ENCODE measurements at regions not wholly inside any gene's neighbourhood (a gene's known extent, or its start where the extent isn't known, plus 50 kb on each side); places are given as distances from the start of the nearest gene placed in this dataset.

- TF ChIP-seq CTCF (conservative IDR thresholded peaks at IDR 0.05; ENCODE audit: low read depth, low read length), result no peak
These were observed 157.8 kb downstream of the SAMD5 start for GRCh38 chr6:147666255-147666654.

GRCh38 chr6:147667082-147667481 lies 158.6 kb downstream of the SAMD5 start:
- no peak for DNase-seq (ENCODE audit: low read depth)
- no peak overlapping the region for H3K4me3 ChIP-seq (ENCODE audit: low read length)
- no peak for TF ChIP-seq CTCF (conservative IDR thresholded peaks at IDR 0.05; ENCODE audit: low read depth, low read length)

More at GRCh38 chr6:147666255-147666654, 157.8 kb downstream of the SAMD5 start:
- no peak overlapping the region for H3K4me3 ChIP-seq (ENCODE audit: low read length)
- DNase-seq (ENCODE audit: low read depth), result no peak

- no peak for TF ChIP-seq CTCF (conservative IDR thresholded peaks at IDR 0.05; ENCODE audit: low read depth, low read length)
- DNase-seq (ENCODE audit: low read depth), result no peak
- no peak overlapping the region for H3K4me3 ChIP-seq (ENCODE audit: low read length)
These were observed 165.6 kb downstream of the SAMD5 start for GRCh38 chr6:147674099-147674498.

GRCh38 chr6:147674794-147675193 lies 166.3 kb downstream of the SAMD5 start:
- H3K4me3 ChIP-seq (ENCODE audit: low read length), result no peak overlapping the region
- no peak for DNase-seq (ENCODE audit: low read depth)
- TF ChIP-seq CTCF (conservative IDR thresholded peaks at IDR 0.05; ENCODE audit: low read depth, low read length), result no peak

- no peak for DNase-seq (ENCODE audit: low read depth)
- no peak for TF ChIP-seq CTCF (conservative IDR thresholded peaks at IDR 0.05; ENCODE audit: low read depth, low read length)
- no peak overlapping the region for H3K4me3 ChIP-seq (ENCODE audit: low read length)
These were observed 166.8 kb downstream of the SAMD5 start for GRCh38 chr6:147675281-147675680.

- no peak for DNase-seq (ENCODE audit: low read depth)
- no peak overlapping the region for H3K4me3 ChIP-seq (ENCODE audit: low read length)
- TF ChIP-seq CTCF (conservative IDR thresholded peaks at IDR 0.05; ENCODE audit: low read depth, low read length), result no peak
These were observed 168.2 kb downstream of the SAMD5 start for GRCh38 chr6:147676495-147677199.

GRCh38 chr6:147677647-147678046 lies 169.2 kb downstream of the SAMD5 start:
- no peak for TF ChIP-seq CTCF (conservative IDR thresholded peaks at IDR 0.05; ENCODE audit: low read depth, low read length)
- H3K4me3 ChIP-seq (ENCODE audit: low read length), result no peak overlapping the region
- DNase-seq (ENCODE audit: low read depth), result no peak

All from retinal pigment epithelial cell (primary cell).